Heart right ventricle (tissue), 16 donors: ENCODE measurements at regions not wholly inside any gene's neighbourhood (a gene's known extent, or its start where the extent isn't known, plus 50 kb on each side); places are given as distances from the start of the nearest gene placed in this dataset.

Experiments used
- ATAC-seq, 8 donors: fragments of 200-7000 bp; cut with Tn5 transposase; one replicate each; pipeline ENCODE4 v1.9.1; 2020; ENCODE audit warnings: mild to moderate bottlenecking in 8 of 8, moderate library complexity in 8 of 8, moderate number of reproducible peaks in 1 of 8
- DNase-seq, 2 donors: peaks; one replicate each; pipeline ENCODE4 v3.0.0-alpha.2; 2020
- H3K27ac ChIP-seq, 10 donors: fragments of 200-600 bp; sonication (generic) in 2 of 10; one replicate each; pipeline versions ENCODE4 v1.5.0 to v1.8.0; 2020 to 2022; ENCODE audit warnings: mild to moderate bottlenecking in 3 of 10
- H3K27me3 ChIP-seq, 7 donors: fragments of 200-600 bp; one replicate each; pipeline ENCODE4 v1.8.0; 2021 to 2022; ENCODE audit warnings: mild to moderate bottlenecking in 2 of 7
- H3K36me3 ChIP-seq, 9 donors: fragments of 200-600 bp; sonication (generic) in 1 of 9; one replicate each; pipeline versions ENCODE4 v1.5.0 to v1.8.0; 2020 to 2022; ENCODE audit warnings: mild to moderate bottlenecking in 2 of 9
- H3K4me1 ChIP-seq, 9 donors: fragments of 200-600 bp; sonication (generic) in 1 of 9; one replicate each; pipeline versions ENCODE4 v1.5.0 to v1.8.0; 2020 to 2022; ENCODE audit warnings: mild to moderate bottlenecking in 4 of 9
- H3K4me3 ChIP-seq, 10 donors: fragments of 200-600 bp; sonication (generic) in 2 of 10; one replicate each; pipeline versions ENCODE4 v1.5.0 to v1.8.0; 2020 to 2022; ENCODE audit warnings: mild to moderate bottlenecking in 7 of 10, moderate library complexity in 2 of 10
- H3K9me3 ChIP-seq, 11 donors: fragments of 200-600 bp in 10 of 11; sonication (generic) in 2 of 11; one replicate each; pipeline versions ENCODE4 v1.5.0 to v1.8.0; 2013 to 2022; ENCODE audit warnings: mild to moderate bottlenecking in 2 of 11, control low read depth in 1 of 11, moderate library complexity in 1 of 11
- WGBS, 2 donors: extraction: QIAGEN DNeasy Blood & Tissue Kit; methylation state at CpG; one replicate each; pipeline ENCODE4 v1.1.7; 2013; ENCODE audit warnings: inconsistent platforms in 1 of 2; 5-methylcytosine and 5-hydroxymethylcytosine counted together
- intact Hi-C, 10 donors: fragments of 100-400 bp; cut with DNase I; formaldehyde crosslinking; loops; one replicate each; pipeline versions ENCODE4 v1.11.1 to v1.14.2; 2022
- TF ChIP-seq, protein P1 (sequence below), 9 donors: fragments of 200-600 bp; sonication (generic) in 2 of 9; IDR thresholded peaks; one replicate each; pipeline versions ENCODE4 v1.5.0 to v1.8.0; 2021 to 2022; ENCODE audit warnings: antibody characterized with exemption in 9 of 9, mild to moderate bottlenecking in 5 of 9, moderate library complexity in 1 of 9
- donor health status: Arrhythmogenic right ventricular cardiomyopathy.
- donor health status: ischemic (EF 13 %, LVEDD 7.1; RV severe dilation, severe dysfunction).
- donor health status: healthy with polysubstance abuse.
- donor health status: DM: no; HTN: yes; CAD: no.
- donor health status: DM: no; HTN: no; CAD: no.
- donor health status: ischemic (EF 25% LVEDD 6.9; RV normal size, moderate dysfunction).
- donor health status: ischemic (EF 25% LVEDD 5.7; RV mildly dilated, moderate dysfunction).
- donor health status: healthy.
- donor health status: DM: yes; HTN: yes; CAD: no.
- donor health status: Ischemic cardiomyopathy.
- donor health status: ischemic (EF 35%, LVEDD 5.7; RV mildly dilated, moderate dysfunction).
- donor health status: nonischemic (EF 11% LVEDD 7.7; RV severe dilation, severe dysfunction).
- donor health status: DM: yes; HTN: yes; CAD: no.
- donor health status: PGD.
- donor health status: ischemic (EF 29% LVEDD 5.4; RV normal size, mild dysfunction).
- donor health status: nonischemic (EF 23%, LVEDD 6.1; RV moderate dilation, normal function).

DNA sequence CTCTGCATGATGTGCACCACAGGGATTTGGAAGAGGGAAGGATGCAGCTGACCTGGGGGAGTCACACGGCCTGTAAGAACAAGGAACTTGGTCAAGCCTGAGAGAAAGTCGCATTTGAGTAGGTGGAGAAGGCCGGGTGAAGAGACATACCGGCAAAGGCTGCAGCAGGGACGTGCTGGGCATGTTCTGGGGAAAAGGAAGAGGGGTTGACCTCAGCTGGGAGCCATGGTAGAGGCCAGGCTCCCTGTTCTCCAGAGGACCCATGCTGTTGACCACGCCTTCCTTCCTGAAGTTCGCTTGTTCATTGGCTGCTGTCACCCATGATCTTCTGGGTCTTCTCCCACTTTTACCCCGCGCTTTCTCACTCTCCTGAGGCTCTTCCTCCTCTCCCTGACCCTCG lies 84.5 kb downstream of the HTR5A start:
- no peak overlapping the region for H3K4me3 ChIP-seq
- ATAC-seq = no peak
- intact Hi-C loops = no loop called here

DNA sequence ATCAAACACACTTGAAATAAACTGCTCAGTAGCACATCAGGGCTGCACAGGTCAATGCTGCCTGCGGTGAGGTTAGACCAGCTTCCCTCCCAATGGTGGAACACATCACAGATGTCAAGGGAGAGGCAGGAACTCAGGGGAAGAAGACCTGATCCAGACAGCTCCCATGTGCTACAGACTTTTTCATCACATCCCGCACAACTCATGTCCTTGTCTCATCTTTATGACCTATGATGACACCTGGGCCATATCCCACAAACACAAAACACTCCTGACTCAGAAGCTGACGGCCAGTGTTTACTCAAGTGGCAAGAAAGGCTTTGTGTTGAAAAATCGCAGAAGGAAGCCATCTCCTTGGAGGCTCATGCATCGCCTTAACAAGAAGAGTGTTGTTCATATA lies 91.6 kb downstream of the HTR5A start:
- DNase-seq = no peak
- H3K4me1 ChIP-seq = no peaks in the 10 kb centered on the region
- no peak for ATAC-seq
- TF ChIP-seq, protein P1, sequence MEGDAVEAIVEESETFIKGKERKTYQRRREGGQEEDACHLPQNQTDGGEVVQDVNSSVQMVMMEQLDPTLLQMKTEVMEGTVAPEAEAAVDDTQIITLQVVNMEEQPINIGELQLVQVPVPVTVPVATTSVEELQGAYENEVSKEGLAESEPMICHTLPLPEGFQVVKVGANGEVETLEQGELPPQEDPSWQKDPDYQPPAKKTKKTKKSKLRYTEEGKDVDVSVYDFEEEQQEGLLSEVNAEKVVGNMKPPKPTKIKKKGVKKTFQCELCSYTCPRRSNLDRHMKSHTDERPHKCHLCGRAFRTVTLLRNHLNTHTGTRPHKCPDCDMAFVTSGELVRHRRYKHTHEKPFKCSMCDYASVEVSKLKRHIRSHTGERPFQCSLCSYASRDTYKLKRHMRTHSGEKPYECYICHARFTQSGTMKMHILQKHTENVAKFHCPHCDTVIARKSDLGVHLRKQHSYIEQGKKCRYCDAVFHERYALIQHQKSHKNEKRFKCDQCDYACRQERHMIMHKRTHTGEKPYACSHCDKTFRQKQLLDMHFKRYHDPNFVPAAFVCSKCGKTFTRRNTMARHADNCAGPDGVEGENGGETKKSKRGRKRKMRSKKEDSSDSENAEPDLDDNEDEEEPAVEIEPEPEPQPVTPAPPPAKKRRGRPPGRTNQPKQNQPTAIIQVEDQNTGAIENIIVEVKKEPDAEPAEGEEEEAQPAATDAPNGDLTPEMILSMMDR (IDR thresholded peaks at IDR 0.05) = no peak
- peaks cover 0 to 6% (median 0%) of the 10 kb centered on the region in 11 donors for H3K9me3 ChIP-seq
- no peak overlapping the region for H3K27ac ChIP-seq
- H3K36me3 ChIP-seq = no peaks in the 10 kb centered on the region
- peaks cover 0 to 17% (median 0%) of the 10 kb centered on the region in 7 donors for H3K27me3 ChIP-seq
- intact Hi-C loops = no loop called here
- H3K4me3 ChIP-seq = no peak overlapping the region
- 77 to 78% methylated on average over 5 of the region's 5 CpGs for WGBS, 2 donors

More for the DNA sequence above, 84.5 kb downstream of the HTR5A start:
- Histone ChIP-seq H3K27ac (no peak overlapping the region), H3K9me3 (peaks cover 0 to 6% (median 0%) of the 10 kb centered on the region in 11 donors), H3K27me3 (peaks cover 0 to 24% (median 12%) of the 10 kb centered on the region in 7 donors), H3K4me1 (no peaks in the 10 kb centered on the region), H3K36me3 (no peaks in the 10 kb centered on the region)
- WGBS, 2 donors = 62 to 78% methylated on average over 10 of the region's 10 CpGs
- DNase-seq = no peak
- TF ChIP-seq, protein P1 (IDR thresholded peaks at IDR 0.05) = no peak

DNA sequence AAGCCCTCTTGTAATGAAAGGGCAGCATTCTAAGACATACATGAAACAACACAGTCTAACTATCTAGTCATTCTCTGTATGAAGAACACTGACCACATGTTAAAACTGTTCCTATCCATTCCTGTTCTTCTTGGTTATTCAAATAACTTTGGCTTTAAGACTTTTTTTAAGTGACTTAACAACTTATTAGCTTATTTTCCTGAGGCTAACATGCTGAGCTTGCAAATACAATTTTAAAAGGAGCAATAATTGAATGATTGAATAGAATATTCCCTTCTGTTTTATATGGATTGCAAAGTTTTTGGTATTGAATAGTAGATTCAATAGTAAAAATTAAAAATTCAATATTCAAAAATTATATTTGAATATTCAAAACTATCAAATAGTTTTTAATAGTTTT lies 92.3 kb downstream of the HTR5A start:
- TF ChIP-seq, protein P1 (IDR thresholded peaks at IDR 0.05) = no peak
- Histone ChIP-seq H3K4me3 (no peak overlapping the region), H3K27ac (no peak overlapping the region), H3K9me3 (peaks cover 0 to 6% (median 0%) of the 10 kb centered on the region in 11 donors), H3K4me1 (no peaks in the 10 kb centered on the region), H3K27me3 (peaks cover 0 to 20% (median 0%) of the 10 kb centered on the region in 7 donors), H3K36me3 (no peaks in the 10 kb centered on the region)
- no peak for DNase-seq
- ATAC-seq = no peak
- intact Hi-C loops = no loop called here

DNA sequence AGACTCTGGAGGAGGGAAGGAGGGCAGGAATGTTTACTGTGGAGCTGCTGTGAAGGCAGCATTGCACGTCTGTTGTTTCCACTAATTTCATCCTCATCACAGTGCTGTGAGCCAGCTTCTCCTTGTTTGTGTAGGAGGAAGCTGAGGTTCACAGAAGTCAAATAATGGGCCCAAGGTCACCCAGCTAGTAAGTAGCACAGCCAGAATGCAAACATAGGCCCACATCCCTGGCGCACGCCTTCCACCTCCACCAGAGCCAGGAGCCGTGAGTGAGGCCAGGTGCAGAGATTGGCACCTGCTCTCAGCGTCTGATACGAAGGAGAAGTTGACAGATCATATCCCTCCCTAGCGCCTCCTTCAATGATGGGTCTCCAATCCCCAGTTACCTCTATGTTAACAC lies 93.6 kb downstream of the HTR5A start:
- Histone ChIP-seq H3K4me1 (no peaks in the 10 kb centered on the region), H3K27ac (no peak overlapping the region), H3K27me3 (peaks cover 0 to 27% (median 0%) of the 10 kb centered on the region in 7 donors), H3K4me3 (no peak overlapping the region), H3K9me3 (peaks cover 0 to 1% (median 0%) of the 10 kb centered on the region in 11 donors), H3K36me3 (no peaks in the 10 kb centered on the region)
- TF ChIP-seq, protein P1 (IDR thresholded peaks at IDR 0.05) = no peak
- 83 to 86% methylated on average over 7 of the region's 7 CpGs for WGBS, 2 donors
- ATAC-seq = no peak
- intact Hi-C loops = no loop called here
- no peak for DNase-seq
